ENCODE measurements at regions not wholly inside any gene's neighbourhood (a gene's known extent, or its start where the extent isn't known, plus 50 kb on each side); places are given as distances from the start of the nearest gene placed in this dataset.

DNA sequence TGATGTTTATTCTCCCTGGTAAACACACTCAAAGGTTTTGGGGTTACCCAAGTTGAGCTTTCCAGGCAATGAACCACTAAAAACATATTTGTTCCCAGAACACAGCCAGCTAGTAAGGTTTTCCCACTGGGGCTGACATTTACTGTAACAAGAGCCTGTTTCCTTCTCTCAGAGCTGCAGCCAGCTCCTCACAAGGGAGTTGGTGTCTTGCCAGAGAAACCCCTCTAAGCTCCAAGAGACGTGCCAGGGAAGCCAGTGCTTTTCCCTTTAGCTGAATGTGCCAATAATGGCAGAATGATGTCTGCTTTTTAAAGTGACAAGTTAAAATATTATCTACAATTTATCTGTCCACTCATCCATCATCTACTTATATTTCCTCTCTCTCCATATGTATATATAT, 170.8 kb upstream of the RBFOX1 start:
- H3K27ac Mint-ChIP-seq, result no peak overlapping the region
- H3K4me1 Mint-ChIP-seq (ENCODE audit: low read depth), result no peaks in the 10 kb centered on the region
- no peak for DNase-seq (ENCODE audit: low spot score)
- H3K36me3 Mint-ChIP-seq (ENCODE audit: low read depth), result no peaks in the 10 kb centered on the region
- H3K9me3 Mint-ChIP-seq, result peaks cover 48% of the 10 kb centered on the region
- H3K27me3 Mint-ChIP-seq (ENCODE audit: low read depth), result no peaks in the 10 kb centered on the region
- no peak overlapping the region for H3K4me3 Mint-ChIP-seq

GRCh38 chr16:7160093-7160492, 172.6 kb upstream of the RBFOX1 start:
- H3K4me3 Mint-ChIP-seq, result no peak overlapping the region
- H3K36me3 Mint-ChIP-seq (ENCODE audit: low read depth), result no peaks in the 10 kb centered on the region
- no peak overlapping the region for H3K27ac Mint-ChIP-seq
- peaks cover 56% of the 10 kb centered on the region for H3K9me3 Mint-ChIP-seq
- H3K27me3 Mint-ChIP-seq (ENCODE audit: low read depth), result no peaks in the 10 kb centered on the region
- no peaks in the 10 kb centered on the region for H3K4me1 Mint-ChIP-seq (ENCODE audit: low read depth)
- no peak for DNase-seq (ENCODE audit: low spot score)

GRCh38 chr16:7158481-7158880, 174.2 kb upstream of the RBFOX1 start:
- no peaks in the 10 kb centered on the region for H3K4me1 Mint-ChIP-seq (ENCODE audit: low read depth)
- no peak overlapping the region for H3K27ac Mint-ChIP-seq
- H3K27me3 Mint-ChIP-seq (ENCODE audit: low read depth), result no peaks in the 10 kb centered on the region
- peaks cover 60% of the 10 kb centered on the region for H3K9me3 Mint-ChIP-seq
- no peak for DNase-seq (ENCODE audit: low spot score)
- H3K4me3 Mint-ChIP-seq, result no peak overlapping the region
- H3K36me3 Mint-ChIP-seq (ENCODE audit: low read depth), result no peaks in the 10 kb centered on the region

- H3K9me3 Mint-ChIP-seq, result peaks cover 71% of the 10 kb centered on the region
These were observed 182.4 kb upstream of the RBFOX1 start for GRCh38 chr16:7150230-7150629.

DNA sequence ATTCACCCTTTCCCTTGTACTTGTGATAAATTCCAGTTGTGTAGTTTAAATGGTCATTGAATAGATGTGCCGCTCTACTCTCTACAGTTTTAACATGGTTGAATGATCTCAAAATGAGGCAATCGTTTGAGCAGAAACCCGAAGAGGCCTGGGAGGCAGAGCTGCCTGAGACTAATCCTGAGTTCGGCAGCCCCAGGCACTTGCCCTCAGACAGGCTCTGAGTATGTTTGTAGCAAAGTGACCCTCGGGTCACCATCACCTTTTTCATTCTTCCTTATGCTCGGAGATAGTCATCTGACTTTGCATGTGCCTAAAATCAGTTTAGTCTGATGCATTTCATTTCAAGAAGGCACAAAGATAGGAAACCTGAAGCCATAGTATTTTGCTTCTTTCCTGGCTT, 184.0 kb upstream of the RBFOX1 start:
- Mint-ChIP-seq H3K9me3 (peaks cover 73% of the 10 kb centered on the region), H3K36me3 (ENCODE audit: low read depth) (no peaks in the 10 kb centered on the region), H3K27ac (no peak overlapping the region), H3K4me3 (no peak overlapping the region), H3K4me1 (ENCODE audit: low read depth) (no peaks in the 10 kb centered on the region), H3K27me3 (ENCODE audit: low read depth) (no peaks in the 10 kb centered on the region)
- no peak for DNase-seq (ENCODE audit: low spot score)

More at GRCh38 chr16:7150230-7150629, 182.4 kb upstream of the RBFOX1 start:
- no peak overlapping the region for H3K4me3 Mint-ChIP-seq
- H3K27ac Mint-ChIP-seq, result no peak overlapping the region
- H3K27me3 Mint-ChIP-seq (ENCODE audit: low read depth), result no peaks in the 10 kb centered on the region
- H3K36me3 Mint-ChIP-seq (ENCODE audit: low read depth), result no peaks in the 10 kb centered on the region
- H3K4me1 Mint-ChIP-seq (ENCODE audit: low read depth), result no peaks in the 10 kb centered on the region
- DNase-seq (ENCODE audit: low spot score), result no peak

DNA sequence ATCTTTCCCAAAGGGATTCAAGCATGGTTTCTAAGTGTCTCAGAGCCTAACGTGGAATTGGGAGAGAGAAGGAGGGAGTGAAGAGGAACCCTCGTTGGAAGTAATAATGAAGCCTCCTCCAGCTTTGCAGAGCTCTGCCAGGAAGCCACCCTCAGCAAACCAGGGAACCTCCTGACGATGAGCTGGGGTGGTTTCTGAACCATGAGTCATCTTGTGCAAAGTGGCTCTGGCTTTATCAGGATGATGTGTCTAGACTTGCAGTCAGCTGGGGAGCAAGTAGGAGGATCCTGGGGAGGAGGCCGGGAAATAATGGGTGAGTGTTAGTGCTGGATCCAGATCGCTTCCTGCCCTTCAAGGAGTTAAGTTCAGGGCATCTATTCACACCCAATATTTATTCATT, 191.7 kb upstream of the RBFOX1 start:
- H3K27me3 Mint-ChIP-seq (ENCODE audit: low read depth), result no peaks in the 10 kb centered on the region
- DNase-seq (ENCODE audit: low spot score), result no peak

DNA sequence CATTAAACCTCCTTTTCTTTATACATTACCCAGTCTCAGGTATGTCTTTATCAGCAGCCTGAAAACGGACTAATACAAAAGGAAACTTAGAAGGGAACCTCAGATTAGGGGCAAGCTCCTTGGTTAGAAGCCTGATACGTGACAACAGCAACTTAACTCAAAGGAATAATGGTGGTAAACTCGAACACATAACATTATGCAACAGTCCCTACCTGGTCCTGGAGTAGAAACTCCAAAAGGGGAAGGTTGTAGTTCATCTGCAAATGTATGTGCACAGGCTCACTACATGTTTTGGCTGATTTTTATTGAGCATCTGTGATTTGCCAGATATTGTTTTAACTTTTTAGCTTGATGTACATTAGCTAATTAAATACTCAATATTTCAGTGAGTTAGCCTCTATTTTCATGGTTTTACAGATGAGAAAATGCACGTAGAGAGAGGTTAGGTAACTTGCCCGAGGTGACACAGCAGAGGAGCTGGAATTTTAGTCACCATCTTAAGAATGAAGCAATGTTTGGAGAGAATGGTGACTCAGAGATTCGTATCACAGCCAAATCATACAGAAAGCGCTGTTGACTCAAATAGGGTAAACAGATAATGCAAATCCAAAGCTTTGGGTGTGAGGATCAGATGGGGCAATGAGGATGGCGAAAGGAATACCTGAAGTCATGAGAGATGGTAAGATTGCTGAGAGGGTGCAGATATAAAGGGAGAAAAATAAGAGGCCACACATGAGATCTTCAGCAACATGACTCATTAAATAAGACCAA, 194.9 kb upstream of the RBFOX1 start:
- H3K36me3 Mint-ChIP-seq (ENCODE audit: low read depth), result no peaks in the 10 kb centered on the region
- no peaks in the 10 kb centered on the region for H3K27me3 Mint-ChIP-seq (ENCODE audit: low read depth)
- H3K9me3 Mint-ChIP-seq, result peaks cover 66% of the 10 kb centered on the region
- no peak for DNase-seq (ENCODE audit: low spot score)
- no peak overlapping the region for H3K4me3 Mint-ChIP-seq
- H3K27ac Mint-ChIP-seq, result no peak overlapping the region
- no peaks in the 10 kb centered on the region for H3K4me1 Mint-ChIP-seq (ENCODE audit: low read depth)

More for the DNA sequence above, 191.7 kb upstream of the RBFOX1 start:
- no peaks in the 10 kb centered on the region for H3K36me3 Mint-ChIP-seq (ENCODE audit: low read depth)
- no peak overlapping the region for H3K4me3 Mint-ChIP-seq
- no peaks in the 10 kb centered on the region for H3K4me1 Mint-ChIP-seq (ENCODE audit: low read depth)
- peaks cover 64% of the 10 kb centered on the region for H3K9me3 Mint-ChIP-seq
- H3K27ac Mint-ChIP-seq, result no peak overlapping the region

DNA sequence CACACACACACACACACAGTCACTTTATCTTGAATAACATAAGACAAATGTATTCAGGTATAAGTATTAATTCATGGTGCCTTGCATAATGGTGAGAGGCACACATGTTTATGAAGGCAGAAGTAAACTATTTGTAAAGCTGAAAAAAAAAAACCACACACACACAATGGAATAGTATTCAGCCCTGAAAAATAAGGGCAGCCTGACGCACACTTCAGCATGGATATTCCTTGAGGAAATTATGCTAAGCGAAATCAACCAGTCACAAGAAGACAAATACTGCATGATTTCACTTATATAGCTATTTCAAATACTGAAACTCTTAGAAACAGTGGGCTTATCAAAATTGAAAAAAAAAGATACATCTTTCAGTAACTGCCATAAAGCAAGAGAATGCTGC, 200.2 kb upstream of the RBFOX1 start:
- Mint-ChIP-seq H3K4me1 (ENCODE audit: low read depth) (no peaks in the 10 kb centered on the region), H3K4me3 (no peak overlapping the region), H3K27me3 (ENCODE audit: low read depth) (no peaks in the 10 kb centered on the region), H3K27ac (no peak overlapping the region), H3K9me3 (peaks cover 48% of the 10 kb centered on the region), H3K36me3 (ENCODE audit: low read depth) (no peaks in the 10 kb centered on the region)
- no peak for DNase-seq (ENCODE audit: low spot score)

- Mint-ChIP-seq H3K9me3 (peaks cover 41% of the 10 kb centered on the region), H3K27ac (no peak overlapping the region), H3K4me3 (no peak overlapping the region), H3K4me1 (ENCODE audit: low read depth) (no peaks in the 10 kb centered on the region), H3K27me3 (ENCODE audit: low read depth) (no peaks in the 10 kb centered on the region), H3K36me3 (ENCODE audit: low read depth) (no peaks in the 10 kb centered on the region)
- no peak for DNase-seq (ENCODE audit: low spot score)
These were observed 207.9 kb upstream of the RBFOX1 start for GRCh38 chr16:7124701-7125100.

DNA sequence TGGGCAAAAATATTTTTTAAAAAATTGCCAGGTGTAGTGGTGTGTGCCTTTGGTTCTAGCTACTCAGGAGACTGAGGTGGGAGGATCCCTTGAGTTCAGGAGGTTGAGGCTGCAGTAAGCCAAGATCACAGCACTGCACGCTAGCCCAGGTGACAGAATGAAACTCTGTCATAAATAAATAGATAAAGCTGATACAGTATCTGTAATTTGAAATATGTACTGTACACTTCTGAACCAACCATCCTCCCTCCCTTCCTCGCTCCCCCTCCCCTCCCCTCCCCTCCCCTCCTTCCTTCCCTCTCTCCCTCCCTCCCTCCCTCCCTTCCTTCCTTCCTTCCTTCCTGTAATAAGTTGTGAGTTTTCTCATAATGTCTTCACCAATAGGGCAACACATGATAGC, 208.4 kb upstream of the RBFOX1 start:
- H3K9me3 Mint-ChIP-seq, result peaks cover 40% of the 10 kb centered on the region
- H3K4me3 Mint-ChIP-seq, result no peak overlapping the region
- no peak for DNase-seq (ENCODE audit: low spot score)
- H3K4me1 Mint-ChIP-seq (ENCODE audit: low read depth), result no peaks in the 10 kb centered on the region
- H3K27me3 Mint-ChIP-seq (ENCODE audit: low read depth), result no peaks in the 10 kb centered on the region
- no peaks in the 10 kb centered on the region for H3K36me3 Mint-ChIP-seq (ENCODE audit: low read depth)
- no peak overlapping the region for H3K27ac Mint-ChIP-seq

DNA sequence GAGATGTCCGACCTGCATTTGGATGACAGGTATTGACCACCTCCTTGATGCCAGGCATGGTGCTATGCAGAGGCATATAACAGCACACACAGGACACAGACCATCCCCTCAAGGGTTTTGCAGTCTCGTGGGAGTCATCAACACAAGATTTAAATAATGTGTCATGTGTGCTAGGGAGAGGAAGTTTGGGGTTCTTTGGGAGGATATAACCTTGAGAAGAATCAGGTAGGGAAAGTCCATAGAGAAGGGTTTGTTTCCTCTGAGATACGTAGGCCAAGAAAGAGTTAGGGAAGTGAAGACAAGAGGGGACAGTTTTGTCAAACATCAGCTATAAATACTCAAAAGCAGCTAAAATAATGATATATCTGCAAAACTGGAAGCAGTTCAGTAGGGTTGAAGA, 215.9 kb upstream of the RBFOX1 start:
- H3K36me3 Mint-ChIP-seq (ENCODE audit: low read depth), result no peaks in the 10 kb centered on the region
- no peaks in the 10 kb centered on the region for H3K4me1 Mint-ChIP-seq (ENCODE audit: low read depth)
- peaks cover 34% of the 10 kb centered on the region for H3K9me3 Mint-ChIP-seq
- no peak overlapping the region for H3K27ac Mint-ChIP-seq
- H3K27me3 Mint-ChIP-seq (ENCODE audit: low read depth), result no peaks in the 10 kb centered on the region
- no peak for DNase-seq (ENCODE audit: low spot score)
- H3K4me3 Mint-ChIP-seq, result no peak overlapping the region

DNA sequence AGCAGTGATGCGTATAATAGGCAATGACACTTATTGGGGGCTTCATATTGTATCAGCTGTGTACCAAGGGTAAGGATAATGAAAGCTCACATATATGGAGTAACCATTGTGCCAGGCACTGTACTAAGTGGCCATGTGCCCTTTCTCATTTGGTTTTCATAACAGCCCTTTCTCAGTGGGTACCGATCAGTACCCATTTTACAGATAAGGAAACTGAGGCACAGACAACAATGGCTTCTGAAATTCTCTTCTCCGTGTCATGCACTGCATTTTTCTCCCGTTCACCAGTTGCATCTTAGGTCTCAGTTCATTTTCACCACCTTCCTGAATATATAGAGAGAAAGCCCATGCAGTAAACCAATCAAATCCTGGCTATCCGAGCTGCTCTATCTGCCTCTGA, 216.7 kb upstream of the RBFOX1 start:
- Mint-ChIP-seq H3K27me3 (ENCODE audit: low read depth) (no peaks in the 10 kb centered on the region), H3K4me3 (no peak overlapping the region), H3K27ac (no peak overlapping the region), H3K9me3 (peaks cover 38% of the 10 kb centered on the region), H3K4me1 (ENCODE audit: low read depth) (no peaks in the 10 kb centered on the region), H3K36me3 (ENCODE audit: low read depth) (no peaks in the 10 kb centered on the region)
- no peak for DNase-seq (ENCODE audit: low spot score)

DNA sequence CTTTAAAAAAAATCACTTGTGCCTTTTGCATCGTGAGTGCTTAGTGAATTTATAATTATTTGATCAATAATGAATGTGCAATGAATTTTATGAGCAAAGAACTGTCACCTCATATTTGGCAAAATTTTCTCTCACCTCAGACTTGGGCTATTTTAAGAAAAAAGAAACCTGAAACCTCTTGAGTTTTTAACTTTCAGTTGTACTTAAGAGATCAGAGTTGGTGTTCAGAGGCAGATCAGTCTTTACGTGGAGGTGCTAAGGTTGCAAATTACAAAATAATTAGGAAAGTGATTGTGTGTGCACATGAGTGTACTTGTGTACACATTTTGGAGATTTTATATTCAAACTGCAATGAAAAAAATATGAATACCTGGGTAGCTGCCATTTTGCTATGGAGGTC, 218.7 kb upstream of the RBFOX1 start:
- Mint-ChIP-seq H3K4me1 (ENCODE audit: low read depth) (no peaks in the 10 kb centered on the region), H3K4me3 (no peak overlapping the region), H3K27me3 (ENCODE audit: low read depth) (no peaks in the 10 kb centered on the region), H3K9me3 (peaks cover 36% of the 10 kb centered on the region), H3K36me3 (ENCODE audit: low read depth) (no peaks in the 10 kb centered on the region), H3K27ac (no peak overlapping the region)
- no peak for DNase-seq (ENCODE audit: low spot score)

GRCh38 chr16:7113395-7113794, 219.2 kb upstream of the RBFOX1 start:
- Mint-ChIP-seq H3K27me3 (ENCODE audit: low read depth) (no peaks in the 10 kb centered on the region), H3K4me1 (ENCODE audit: low read depth) (no peaks in the 10 kb centered on the region), H3K4me3 (no peak overlapping the region), H3K36me3 (ENCODE audit: low read depth) (no peaks in the 10 kb centered on the region), H3K27ac (no peak overlapping the region), H3K9me3 (peaks cover 36% of the 10 kb centered on the region)
- DNase-seq (ENCODE audit: low spot score), result no peak

DNA sequence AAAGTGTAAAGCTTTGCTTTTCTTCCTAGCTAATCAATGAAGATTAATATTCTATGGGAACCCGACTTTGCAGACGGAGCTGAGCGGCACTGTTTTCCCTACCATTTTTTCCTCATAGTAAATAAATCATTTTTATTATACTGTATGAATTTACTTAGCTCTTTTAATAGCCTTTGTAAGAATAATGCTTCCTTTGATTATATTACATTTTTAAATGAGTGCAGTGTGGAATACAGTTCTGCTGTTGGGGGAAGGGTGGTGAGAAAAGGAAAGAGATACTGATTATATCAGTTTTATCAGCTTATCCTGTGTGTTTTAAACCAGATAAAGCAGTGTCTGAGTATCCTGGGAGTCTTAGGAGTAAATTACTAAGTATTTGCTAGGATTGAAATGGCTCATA, 221.4 kb upstream of the RBFOX1 start:
- Mint-ChIP-seq H3K4me1 (ENCODE audit: low read depth) (no peaks in the 10 kb centered on the region), H3K4me3 (no peak overlapping the region), H3K27me3 (ENCODE audit: low read depth) (no peaks in the 10 kb centered on the region), H3K27ac (no peak overlapping the region), H3K9me3 (peaks cover 45% of the 10 kb centered on the region), H3K36me3 (ENCODE audit: low read depth) (no peaks in the 10 kb centered on the region)
- no peak for DNase-seq (ENCODE audit: low spot score)

Measured in T-helper 2 cell treated with Interferon-gamma antibody and Interleukin-4, amounts not matched to agents 5 μg/mL and 100 μg/mL, for 36 hours (primary cell).